ENCODE measurements at regions not wholly inside any gene's neighbourhood (a gene's known extent, or its start where the extent isn't known, plus 50 kb on each side); places are given as distances from the start of the nearest gene placed in this dataset.

- TF ChIP-seq CUX1 (CRISPR knock-in tag; IDR thresholded peaks at IDR 0.05) (no peak), FIP1L1 (IDR thresholded peaks at IDR 0.05; ENCODE audit: low read depth, low read length, poor library complexity, severe bottlenecking) (no peak), OTX1 (CRISPR knock-in tag; IDR thresholded peaks at IDR 0.05) (no peak), TAF1 (IDR thresholded peaks at IDR 0.05; ENCODE audit: control insufficient read depth, extremely low read depth, insufficient read depth, low read length, severe bottlenecking) (no peak), ELF4 (CRISPR knock-in tag; IDR thresholded peaks at IDR 0.05) (no peak), CSDE1 (IDR thresholded peaks at IDR 0.05) (no peak), CTCF (IDR thresholded peaks at IDR 0.05 in 2 of 3, conservative IDR thresholded peaks at IDR 0.05 in 1 of 3; ENCODE audit: insufficient read depth in 2 of 3, low read depth in 1 of 3, low read length in 3 of 3) (no peak), KAT7 (CRISPR knock-in tag; IDR thresholded peaks at IDR 0.05; ENCODE audit: borderline replicate concordance) (no peak), REST (IDR thresholded peaks at IDR 0.05; ENCODE audit: borderline replicate concordance) (no peak), REST (CRISPR knock-in tag; IDR thresholded peaks at IDR 0.05; ENCODE audit: low read depth) (no peak), EZH2 (IDR thresholded peaks at IDR 0.05; ENCODE audit: borderline replicate concordance, low read depth, low read length) (no peak), FOXP4 (CRISPR knock-in tag; IDR thresholded peaks at IDR 0.05; ENCODE audit: borderline replicate concordance) (no peak), BDP1 (IDR thresholded peaks at IDR 0.05; ENCODE audit: insufficient read depth, insufficient read length) (no peak), TEAD4 (IDR thresholded peaks at IDR 0.05; ENCODE audit: low read length) (no peak), TEAD4 (CRISPR knock-in tag; IDR thresholded peaks at IDR 0.05; ENCODE audit: borderline replicate concordance) (no peak), USF2 (CRISPR knock-in tag; IDR thresholded peaks at IDR 0.05) (no peak)
These were observed 76.8 kb upstream of the HNRNPU start for GRCh38 chr1:244941121-244941520.

Data from K562 (cell line).